ENCODE measurements at regions not wholly inside any gene's neighbourhood (a gene's known extent, or its start where the extent isn't known, plus 50 kb on each side); places are given as distances from the start of the nearest gene placed in this dataset.

GRCh38 chrX:66544181-66544580, 94.7 kb downstream of the EDA2R start:
- POLR2A ChIA-PET = no interaction called here
- Mint-ChIP-seq H3K4me1 (no peaks in the 10 kb centered on the region), H3K4me3 (no peak overlapping the region), H3K27me3 (peaks cover 0 to 12% of the 10 kb centered on the region in 2 donors), H3K9me3 (no peaks in the 10 kb centered on the region), H3K27ac (no peak overlapping the region), H3K36me3 (no peaks in the 10 kb centered on the region)
- no peaks in the 10 kb centered on the region for H3K27me3 ChIP-seq (replicated peaks in 1 of 2; ENCODE audit: control insufficient read depth in 2 of 2, extremely low read depth in 1 of 2, insufficient read depth in 2 of 2, low read length in 1 of 2)
- CTCF ChIA-PET = no interaction called here
- no peaks in the 10 kb centered on the region for H3K4me1 ChIP-seq (ENCODE audit: control insufficient read depth in 1 of 2, extremely low read depth in 1 of 2, insufficient read depth in 2 of 2, low read length in 2 of 2)
- no peak for DNase-seq
- no peak for ATAC-seq (replicated peaks in 1 of 4)
- H3K4me3 ChIP-seq (ENCODE audit: control insufficient read depth in 1 of 2, extremely low read depth in 1 of 2, low read length in 1 of 2) = no peak overlapping the region
- H3K36me3 ChIP-seq (ENCODE audit: control insufficient read depth in 2 of 2, extremely low read depth in 1 of 2, insufficient read depth in 1 of 2, low read length in 1 of 2) = no peaks in the 10 kb centered on the region
- H3K9me3 ChIP-seq = no peaks in the 10 kb centered on the region
- H3K27ac ChIP-seq (ENCODE audit: low read length) = no peak overlapping the region

DNA sequence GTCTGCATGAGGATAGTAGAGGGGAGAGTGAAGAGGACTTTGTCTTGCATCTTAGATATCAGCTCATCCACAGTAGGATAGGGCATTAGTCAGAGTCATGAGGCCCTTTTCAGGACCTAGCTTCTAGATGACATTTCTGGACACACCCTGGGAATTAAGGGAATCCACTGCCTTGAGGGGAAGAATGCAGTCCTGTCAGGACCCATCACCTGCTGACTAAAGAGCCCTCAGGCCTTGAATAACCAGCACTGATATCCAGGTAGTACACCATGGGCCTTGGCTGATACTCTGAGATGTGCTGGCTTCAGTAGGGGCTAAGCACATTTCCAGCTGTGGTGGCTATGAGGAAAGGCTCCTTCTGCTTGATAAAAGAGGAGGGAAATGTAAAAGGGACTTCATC, 134.4 kb downstream of the EDA2R start:
- ChIA-PET CTCF (no interaction called here), POLR2A (interaction anchor here in 1 of 2 donors (0.6 kb wide), 1 partner anchor 37 kb away, joined by 13 read pairs; no protein-coding TSS in a partner anchor)
- Mint-ChIP-seq H3K36me3 (no peaks in the 10 kb centered on the region), H3K9me3 (peaks cover 0 to 2% (median 0%) of the 10 kb centered on the region in 3 donors), H3K27me3 (peaks cover 0 to 15% of the 10 kb centered on the region in 2 donors), H3K27ac (no peak overlapping the region), H3K4me1 (no peaks in the 10 kb centered on the region), H3K4me3 (no peak overlapping the region)
- Histone ChIP-seq H3K4me3 (ENCODE audit: control insufficient read depth in 1 of 2, extremely low read depth in 1 of 2, low read length in 1 of 2) (no peak overlapping the region), H3K27ac (ENCODE audit: low read length) (no peak overlapping the region), H3K4me1 (ENCODE audit: control insufficient read depth in 1 of 2, extremely low read depth in 1 of 2, insufficient read depth in 2 of 2, low read length in 2 of 2) (no peaks in the 10 kb centered on the region), H3K27me3 (replicated peaks in 1 of 2; ENCODE audit: control insufficient read depth in 2 of 2, extremely low read depth in 1 of 2, insufficient read depth in 2 of 2, low read length in 1 of 2) (no peaks in the 10 kb centered on the region), H3K9me3 (no peaks in the 10 kb centered on the region), H3K36me3 (ENCODE audit: control insufficient read depth in 2 of 2, extremely low read depth in 1 of 2, insufficient read depth in 1 of 2, low read length in 1 of 2) (no peaks in the 10 kb centered on the region)
- no peak for DNase-seq
- ATAC-seq (replicated peaks in 1 of 4) = no peak

GRCh38 chrX:66498672-66499296, 140.1 kb downstream of the EDA2R start:
- CTCF ChIA-PET = no interaction called here

GRCh38 chrX:66489339-66489738, 149.5 kb downstream of the EDA2R start:
- ChIA-PET POLR2A (no interaction called here), CTCF (no interaction called here)
- no peak for ATAC-seq (replicated peaks in 1 of 4)
- no peak for DNase-seq
- Histone ChIP-seq H3K27ac (ENCODE audit: low read length) (no peak overlapping the region), H3K4me1 (ENCODE audit: control insufficient read depth in 1 of 2, extremely low read depth in 1 of 2, insufficient read depth in 2 of 2, low read length in 2 of 2) (no peaks in the 10 kb centered on the region), H3K4me3 (ENCODE audit: control insufficient read depth in 1 of 2, extremely low read depth in 1 of 2, low read length in 1 of 2) (no peak overlapping the region), H3K9me3 (no peaks in the 10 kb centered on the region), H3K27me3 (replicated peaks in 1 of 2; ENCODE audit: control insufficient read depth in 2 of 2, extremely low read depth in 1 of 2, insufficient read depth in 2 of 2, low read length in 1 of 2) (no peaks in the 10 kb centered on the region), H3K36me3 (ENCODE audit: control insufficient read depth in 2 of 2, extremely low read depth in 1 of 2, insufficient read depth in 1 of 2, low read length in 1 of 2) (no peaks in the 10 kb centered on the region)
- no peak overlapping the region for H3K27ac Mint-ChIP-seq
- no peaks in the 10 kb centered on the region for H3K4me1 Mint-ChIP-seq
- H3K36me3 Mint-ChIP-seq = no peaks in the 10 kb centered on the region
- 48% methylated on average over 3 of the region's 5 CpGs for WGBS (ENCODE audit: insufficient coverage)
- no peaks in the 10 kb centered on the region for H3K9me3 Mint-ChIP-seq
- H3K27me3 Mint-ChIP-seq = peaks cover 0 to 53% of the 10 kb centered on the region in 2 donors
- H3K4me3 Mint-ChIP-seq = no peak overlapping the region

More at GRCh38 chrX:66498672-66499296, 140.1 kb downstream of the EDA2R start:
- no peaks in the 10 kb centered on the region for H3K4me1 ChIP-seq (ENCODE audit: control insufficient read depth in 1 of 2, extremely low read depth in 1 of 2, insufficient read depth in 2 of 2, low read length in 2 of 2)
- H3K27ac ChIP-seq (ENCODE audit: low read length) = no peak overlapping the region
- H3K4me3 ChIP-seq (ENCODE audit: control insufficient read depth in 1 of 2, extremely low read depth in 1 of 2, low read length in 1 of 2) = no peak overlapping the region
- Mint-ChIP-seq H3K9me3 (no peaks in the 10 kb centered on the region), H3K4me3 (no peak overlapping the region), H3K4me1 (no peaks in the 10 kb centered on the region), H3K27ac (no peak overlapping the region), H3K27me3 (peaks cover 0 to 25% of the 10 kb centered on the region in 2 donors), H3K36me3 (no peaks in the 10 kb centered on the region)
- DNase-seq = no peak
- no peaks in the 10 kb centered on the region for H3K27me3 ChIP-seq (replicated peaks in 1 of 2; ENCODE audit: control insufficient read depth in 2 of 2, extremely low read depth in 1 of 2, insufficient read depth in 2 of 2, low read length in 1 of 2)
- WGBS (ENCODE audit: insufficient coverage) = 96% methylated on average over 12 of the region's 19 CpGs
- POLR2A ChIA-PET = no interaction called here
- H3K36me3 ChIP-seq (ENCODE audit: control insufficient read depth in 2 of 2, extremely low read depth in 1 of 2, insufficient read depth in 1 of 2, low read length in 1 of 2) = no peaks in the 10 kb centered on the region
- no peak for ATAC-seq (replicated peaks in 1 of 4)
- no peaks in the 10 kb centered on the region for H3K9me3 ChIP-seq

All from T-cell (primary cell).